Thyroid gland (tissue), 4 donors: ENCODE measurements at regions not wholly inside any gene's neighbourhood (a gene's known extent, or its start where the extent isn't known, plus 50 kb on each side); places are given as distances from the start of the nearest gene placed in this dataset.

Source experiments
- CTCF ChIP-seq, 6 experiments: fragments of 200-600 bp in 3 of 6; fragments of 450-650 bp in 3 of 6; sonication (generic) in 3 of 6; IDR thresholded peaks; one replicate each; pipeline ENCODE4 v1.5.1; 2016 to 2019; ENCODE audit warnings: antibody characterized with exemption in 6 of 6, mild to moderate bottlenecking in 2 of 6, inconsistent platforms in 1 of 6, moderate library complexity in 1 of 6
- POLR2A ChIP-seq, 2 donors: fragments of 450-650 bp; IDR thresholded peaks; one replicate each; pipeline ENCODE4 v1.6.1; 2017; ENCODE audit warnings: antibody characterized with exemption in 2 of 2, mild to moderate bottlenecking in 2 of 2, moderate library complexity in 1 of 2

DNA sequence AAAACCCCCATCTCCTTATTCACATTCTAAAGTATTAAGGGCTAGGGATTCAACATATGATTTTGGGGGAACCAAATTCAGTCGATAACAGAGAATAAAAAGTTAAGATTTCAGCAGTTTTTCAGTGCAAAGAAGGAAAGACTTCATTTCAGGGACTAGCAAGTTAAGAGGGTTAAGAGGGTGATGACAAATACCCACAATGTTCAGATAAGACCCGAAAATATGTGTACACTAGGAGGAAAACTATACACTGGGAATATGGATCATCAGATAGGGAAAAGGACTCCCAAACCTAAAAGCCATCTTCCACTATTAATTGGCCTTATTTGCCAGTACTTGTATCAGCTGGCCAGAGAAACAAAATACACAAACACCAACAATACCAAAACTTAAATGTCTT lies 824.2 kb downstream of the SLC16A7 start:
- TF ChIP-seq POLR2A (IDR thresholded peaks at IDR 0.05) (no peak), CTCF (IDR thresholded peaks at IDR 0.05) (no peak)
